RWPE2 (cell line): ENCODE measurements at regions not wholly inside any gene's neighbourhood (a gene's known extent, or its start where the extent isn't known, plus 50 kb on each side); places are given as distances from the start of the nearest gene placed in this dataset.
"Not testable (repeated sequence)": the region's sequence is repeated elsewhere in the genome, so short reads cannot be mapped to it uniquely, and the experiment has no call there.

Experiments
- ATAC-seq: fragments of 200-7000 bp; cut with Tn5 transposase; 3 replicates; pipeline ENCODE4 v1.9.1; 2021; ENCODE audit warnings: low read depth
- DNase-seq: peaks from one replicate; pipeline ENCODE4 v3.0.0-alpha.2; 2020; ENCODE audit warnings: low spot score
- H3K27ac ChIP-seq: fragments of 450-650 bp; 2 replicates; pipeline ENCODE4 v1.5.1; 2017; ENCODE audit warnings: mild to moderate bottlenecking; ENCODE audit not compliant: poor library complexity, severe bottlenecking
- H3K27me3 ChIP-seq: fragments of 250-450 bp; sonication (Bioruptor Pico); 2 replicates; pipeline ENCODE4 v1.5.1; 2021; ENCODE audit warnings: mild to moderate bottlenecking, moderate library complexity; ENCODE audit not compliant: insufficient read depth, poor library complexity, severe bottlenecking
- H3K36me3 ChIP-seq: fragments of 250-450 bp; sonication (Bioruptor Pico); 2 replicates; pipeline ENCODE4 v1.5.1; 2020; ENCODE audit warnings: low read depth, mild to moderate bottlenecking, moderate library complexity
- H3K4me1 ChIP-seq: fragments of 250-450 bp; sonication (Bioruptor Pico); 2 replicates; pipeline ENCODE4 v1.5.1; 2021; ENCODE audit warnings: mild to moderate bottlenecking, moderate library complexity; ENCODE audit not compliant: insufficient read depth, poor library complexity, severe bottlenecking
- H3K4me3 ChIP-seq: fragments of 250-450 bp; sonication (Bioruptor Pico); 2 replicates; pipeline ENCODE4 v1.5.1; 2021; ENCODE audit warnings: mild to moderate bottlenecking, moderate library complexity; ENCODE audit not compliant: severe bottlenecking
- H3K9me3 ChIP-seq: fragments of 250-450 bp; sonication (Bioruptor Pico); 2 replicates; pipeline ENCODE4 v1.5.1; 2021; ENCODE audit warnings: mild to moderate bottlenecking, moderate library complexity; ENCODE audit not compliant: severe bottlenecking
- TF ChIP-seq, protein P1 (sequence below): fragments of 450-650 bp; IDR thresholded peaks from one replicate; pipeline ENCODE4 v1.5.1; 2017; ENCODE audit warnings: mild to moderate bottlenecking, moderate library complexity; ENCODE audit not compliant: poor library complexity, severe bottlenecking

- no peak for ATAC-seq
- no peak overlapping the region for H3K27ac ChIP-seq
Observed at GRCh38 chr13:75963302-75963701, 327.2 kb downstream of the LMO7 start.

DNA sequence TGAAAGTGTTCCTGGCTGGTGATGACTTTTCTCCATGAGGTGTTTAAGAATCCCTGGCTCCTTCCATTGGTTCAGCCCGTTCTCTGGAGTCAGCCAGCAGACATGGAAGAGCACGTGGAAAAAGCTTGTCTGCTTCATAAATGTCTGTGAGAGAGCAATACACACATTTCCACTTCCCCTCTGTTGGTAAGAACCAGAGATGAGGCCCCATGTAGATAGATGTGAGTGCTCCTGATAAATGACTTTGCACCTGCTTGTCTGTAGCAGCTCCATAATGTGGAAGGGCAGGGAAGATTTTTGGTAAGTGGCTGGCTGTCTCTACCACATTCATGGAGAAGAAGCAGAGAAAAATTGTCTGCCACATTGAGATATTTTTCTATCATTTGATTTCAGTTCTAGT is 325.8 kb downstream of the LMO7 start:
- H3K36me3 ChIP-seq, result no peaks in the 10 kb centered on the region
- no peak overlapping the region for H3K4me3 ChIP-seq
- TF ChIP-seq, protein P1, sequence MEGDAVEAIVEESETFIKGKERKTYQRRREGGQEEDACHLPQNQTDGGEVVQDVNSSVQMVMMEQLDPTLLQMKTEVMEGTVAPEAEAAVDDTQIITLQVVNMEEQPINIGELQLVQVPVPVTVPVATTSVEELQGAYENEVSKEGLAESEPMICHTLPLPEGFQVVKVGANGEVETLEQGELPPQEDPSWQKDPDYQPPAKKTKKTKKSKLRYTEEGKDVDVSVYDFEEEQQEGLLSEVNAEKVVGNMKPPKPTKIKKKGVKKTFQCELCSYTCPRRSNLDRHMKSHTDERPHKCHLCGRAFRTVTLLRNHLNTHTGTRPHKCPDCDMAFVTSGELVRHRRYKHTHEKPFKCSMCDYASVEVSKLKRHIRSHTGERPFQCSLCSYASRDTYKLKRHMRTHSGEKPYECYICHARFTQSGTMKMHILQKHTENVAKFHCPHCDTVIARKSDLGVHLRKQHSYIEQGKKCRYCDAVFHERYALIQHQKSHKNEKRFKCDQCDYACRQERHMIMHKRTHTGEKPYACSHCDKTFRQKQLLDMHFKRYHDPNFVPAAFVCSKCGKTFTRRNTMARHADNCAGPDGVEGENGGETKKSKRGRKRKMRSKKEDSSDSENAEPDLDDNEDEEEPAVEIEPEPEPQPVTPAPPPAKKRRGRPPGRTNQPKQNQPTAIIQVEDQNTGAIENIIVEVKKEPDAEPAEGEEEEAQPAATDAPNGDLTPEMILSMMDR, result no peak
- no peak for DNase-seq
- no peaks in the 10 kb centered on the region for H3K9me3 ChIP-seq
- no peaks in the 10 kb centered on the region for H3K4me1 ChIP-seq
- H3K27ac ChIP-seq, result no peak overlapping the region
- ATAC-seq, result no peak
- H3K27me3 ChIP-seq, result no peaks in the 10 kb centered on the region

More at GRCh38 chr13:75963302-75963701, 327.2 kb downstream of the LMO7 start:
- Histone ChIP-seq H3K9me3 (no peaks in the 10 kb centered on the region), H3K4me3 (no peak overlapping the region), H3K36me3 (no peaks in the 10 kb centered on the region), H3K4me1 (no peaks in the 10 kb centered on the region), H3K27me3 (no peaks in the 10 kb centered on the region)
- TF ChIP-seq, protein P1, result no peak
- DNase-seq, result no peak

DNA sequence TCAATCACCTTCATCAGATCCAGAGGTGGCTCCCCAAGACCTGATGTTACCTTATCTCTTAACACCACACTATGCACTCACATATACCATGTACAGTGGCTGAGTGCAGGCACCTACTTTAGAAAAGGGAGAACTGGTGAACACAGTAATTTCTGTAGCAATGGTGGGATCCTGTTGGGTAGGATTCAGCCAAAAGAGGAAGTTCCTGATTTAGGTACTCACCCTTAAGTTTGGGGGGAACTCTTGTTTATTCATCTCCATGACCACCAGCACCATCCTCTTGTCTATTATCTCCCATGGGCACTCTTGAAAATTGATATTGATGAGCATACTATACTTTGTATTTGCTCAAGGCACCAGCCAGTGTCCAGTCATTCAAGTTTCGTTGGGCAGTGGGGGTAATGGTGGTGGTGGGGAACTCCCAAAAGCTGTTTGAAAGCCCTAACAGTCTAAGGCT is 324.4 kb downstream of the LMO7 start:
- ATAC-seq, result no peak
- H3K27ac ChIP-seq, result no peak overlapping the region
- H3K9me3 ChIP-seq, result no peaks in the 10 kb centered on the region
- H3K4me3 ChIP-seq, result no peak overlapping the region
- no peaks in the 10 kb centered on the region for H3K36me3 ChIP-seq
- no peak for DNase-seq
- no peaks in the 10 kb centered on the region for H3K4me1 ChIP-seq
- no peaks in the 10 kb centered on the region for H3K27me3 ChIP-seq
- TF ChIP-seq, protein P1, result no peak

GRCh38 chr13:75959861-75960481 is 323.8 kb downstream of the LMO7 start:
- TF ChIP-seq, protein P1, result no peak
- Histone ChIP-seq H3K4me3 (no peak overlapping the region), H3K27me3 (no peaks in the 10 kb centered on the region), H3K27ac (no peak overlapping the region), H3K36me3 (no peaks in the 10 kb centered on the region), H3K4me1 (no peaks in the 10 kb centered on the region), H3K9me3 (no peaks in the 10 kb centered on the region)
- DNase-seq (no peak), ATAC-seq (no peak)

DNA sequence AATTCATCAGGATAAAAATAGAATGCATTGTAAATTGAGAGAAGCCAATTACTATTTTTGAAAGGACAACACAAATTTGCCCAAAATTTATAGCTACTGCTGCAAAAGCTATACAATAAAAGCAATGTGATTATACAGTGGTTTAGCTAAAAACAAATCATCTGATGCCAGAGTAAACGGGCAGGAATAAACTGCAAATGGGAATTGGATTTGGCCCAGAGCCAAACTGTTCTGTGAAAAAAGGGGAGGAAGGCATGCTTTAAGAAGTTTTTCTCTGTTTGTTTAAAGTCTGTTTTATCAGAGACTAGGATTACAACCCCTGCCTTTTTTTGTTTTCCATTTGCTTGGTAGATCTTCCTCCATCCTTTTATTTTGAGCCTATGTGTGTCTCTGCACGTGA is 317.5 kb downstream of the LMO7 start:
- not testable (repeated sequence) for H3K27me3 ChIP-seq, H3K27ac ChIP-seq, H3K36me3 ChIP-seq, DNase-seq, ATAC-seq, H3K4me1 ChIP-seq, H3K9me3 ChIP-seq, H3K4me3 ChIP-seq
